Neural cell (in vitro differentiated cells): ENCODE measurements at regions not wholly inside any gene's neighbourhood (a gene's known extent, or its start where the extent isn't known, plus 50 kb on each side); places are given as distances from the start of the nearest gene placed in this dataset.

Experiments
- EP300 ChIP-seq: fragments of 450-650 bp; conservative IDR thresholded peaks from 2 replicates; pipeline ENCODE4 v1.6.1; 2014; ENCODE audit warnings: antibody characterized with exemption, mild to moderate bottlenecking, moderate library complexity; ENCODE audit not compliant: poor library complexity, severe bottlenecking
- EZH2 ChIP-seq: fragments of 200-600, 300-800 bp; shearing (Covaris generic), sonication (generic); IDR thresholded peaks from 2 replicates; pipeline ENCODE4 v1.6.1; 2014; ENCODE audit warnings: antibody characterized with exemption, low read length, borderline replicate concordance, mild to moderate bottlenecking; ENCODE audit not compliant: insufficient read depth, poor library complexity, severe bottlenecking
- MXI1 ChIP-seq: fragments of 450-650 bp; conservative IDR thresholded peaks from 2 replicates; pipeline ENCODE4 v1.6.1; 2014; ENCODE audit warnings: antibody characterized with exemption, mild to moderate bottlenecking; ENCODE audit not compliant: poor library complexity, severe bottlenecking
- POLR2AphosphoS5 ChIP-seq: IDR thresholded peaks from 2 replicates; pipeline ENCODE4 v1.6.1; 2012
- RAD21 ChIP-seq: fragments of 450-650 bp; conservative IDR thresholded peaks from 2 replicates; pipeline ENCODE4 v1.6.1; 2014; ENCODE audit warnings: antibody characterized with exemption, mild to moderate bottlenecking, moderate library complexity
- TAF1 ChIP-seq: IDR thresholded peaks from 2 replicates; pipeline ENCODE4 v1.6.1; 2012; ENCODE audit warnings: low read depth
- TF ChIP-seq, protein P1 (sequence below): fragments of 450-650 bp; IDR thresholded peaks from 2 replicates; pipeline ENCODE4 v1.5.1; 2014; ENCODE audit warnings: antibody characterized with exemption, mild to moderate bottlenecking, moderate library complexity; ENCODE audit not compliant: poor library complexity, severe bottlenecking
- TF ChIP-seq, protein P2 (sequence below): IDR thresholded peaks from 2 replicates; pipeline ENCODE4 v1.6.1; 2012; ENCODE audit warnings: borderline replicate concordance

DNA sequence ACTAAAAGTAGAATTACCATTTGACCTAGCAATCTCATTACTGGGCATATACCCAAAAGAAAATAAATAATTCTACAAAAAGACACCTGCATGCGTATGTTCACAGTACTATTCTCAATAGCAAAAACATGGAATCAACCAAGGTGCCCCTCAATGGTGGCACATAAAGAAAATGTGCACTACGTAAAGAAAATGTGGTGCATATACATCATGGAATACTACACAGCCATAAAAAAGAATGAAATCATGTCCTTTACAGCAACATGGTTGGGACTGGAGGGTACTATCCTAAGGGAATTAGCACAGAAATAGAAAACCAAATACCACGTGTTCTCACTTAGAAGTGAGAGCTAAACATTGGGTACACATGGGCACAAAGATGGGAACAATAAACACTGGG is 250.7 kb upstream of the TNP1 start:
- TF ChIP-seq, protein P1, sequence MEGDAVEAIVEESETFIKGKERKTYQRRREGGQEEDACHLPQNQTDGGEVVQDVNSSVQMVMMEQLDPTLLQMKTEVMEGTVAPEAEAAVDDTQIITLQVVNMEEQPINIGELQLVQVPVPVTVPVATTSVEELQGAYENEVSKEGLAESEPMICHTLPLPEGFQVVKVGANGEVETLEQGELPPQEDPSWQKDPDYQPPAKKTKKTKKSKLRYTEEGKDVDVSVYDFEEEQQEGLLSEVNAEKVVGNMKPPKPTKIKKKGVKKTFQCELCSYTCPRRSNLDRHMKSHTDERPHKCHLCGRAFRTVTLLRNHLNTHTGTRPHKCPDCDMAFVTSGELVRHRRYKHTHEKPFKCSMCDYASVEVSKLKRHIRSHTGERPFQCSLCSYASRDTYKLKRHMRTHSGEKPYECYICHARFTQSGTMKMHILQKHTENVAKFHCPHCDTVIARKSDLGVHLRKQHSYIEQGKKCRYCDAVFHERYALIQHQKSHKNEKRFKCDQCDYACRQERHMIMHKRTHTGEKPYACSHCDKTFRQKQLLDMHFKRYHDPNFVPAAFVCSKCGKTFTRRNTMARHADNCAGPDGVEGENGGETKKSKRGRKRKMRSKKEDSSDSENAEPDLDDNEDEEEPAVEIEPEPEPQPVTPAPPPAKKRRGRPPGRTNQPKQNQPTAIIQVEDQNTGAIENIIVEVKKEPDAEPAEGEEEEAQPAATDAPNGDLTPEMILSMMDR, result no peak
- TF ChIP-seq EZH2 (no peak), EP300 (no peak), RAD21 (no peak), POLR2AphosphoS5 (no peak), TAF1 (no peak), MXI1 (no peak)
- TF ChIP-seq, protein P2, sequence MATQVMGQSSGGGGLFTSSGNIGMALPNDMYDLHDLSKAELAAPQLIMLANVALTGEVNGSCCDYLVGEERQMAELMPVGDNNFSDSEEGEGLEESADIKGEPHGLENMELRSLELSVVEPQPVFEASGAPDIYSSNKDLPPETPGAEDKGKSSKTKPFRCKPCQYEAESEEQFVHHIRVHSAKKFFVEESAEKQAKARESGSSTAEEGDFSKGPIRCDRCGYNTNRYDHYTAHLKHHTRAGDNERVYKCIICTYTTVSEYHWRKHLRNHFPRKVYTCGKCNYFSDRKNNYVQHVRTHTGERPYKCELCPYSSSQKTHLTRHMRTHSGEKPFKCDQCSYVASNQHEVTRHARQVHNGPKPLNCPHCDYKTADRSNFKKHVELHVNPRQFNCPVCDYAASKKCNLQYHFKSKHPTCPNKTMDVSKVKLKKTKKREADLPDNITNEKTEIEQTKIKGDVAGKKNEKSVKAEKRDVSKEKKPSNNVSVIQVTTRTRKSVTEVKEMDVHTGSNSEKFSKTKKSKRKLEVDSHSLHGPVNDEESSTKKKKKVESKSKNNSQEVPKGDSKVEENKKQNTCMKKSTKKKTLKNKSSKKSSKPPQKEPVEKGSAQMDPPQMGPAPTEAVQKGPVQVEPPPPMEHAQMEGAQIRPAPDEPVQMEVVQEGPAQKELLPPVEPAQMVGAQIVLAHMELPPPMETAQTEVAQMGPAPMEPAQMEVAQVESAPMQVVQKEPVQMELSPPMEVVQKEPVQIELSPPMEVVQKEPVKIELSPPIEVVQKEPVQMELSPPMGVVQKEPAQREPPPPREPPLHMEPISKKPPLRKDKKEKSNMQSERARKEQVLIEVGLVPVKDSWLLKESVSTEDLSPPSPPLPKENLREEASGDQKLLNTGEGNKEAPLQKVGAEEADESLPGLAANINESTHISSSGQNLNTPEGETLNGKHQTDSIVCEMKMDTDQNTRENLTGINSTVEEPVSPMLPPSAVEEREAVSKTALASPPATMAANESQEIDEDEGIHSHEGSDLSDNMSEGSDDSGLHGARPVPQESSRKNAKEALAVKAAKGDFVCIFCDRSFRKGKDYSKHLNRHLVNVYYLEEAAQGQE, result no peak
